NCI-H2227 (cell line): ENCODE measurements at regions not wholly inside any gene's neighbourhood (a gene's known extent, or its start where the extent isn't known, plus 50 kb on each side); places are given as distances from the start of the nearest gene placed in this dataset.
"Not testable (repeated sequence)": the region's sequence is repeated elsewhere in the genome, so short reads cannot be mapped to it uniquely, and the experiment has no call there.

Source experiments
- DNase-seq: peaks from one replicate; lab custom pipeline; 2025; ENCODE audit not compliant: unreplicated experiment; lab: John Stamatoyannopoulos, UW

DNA sequence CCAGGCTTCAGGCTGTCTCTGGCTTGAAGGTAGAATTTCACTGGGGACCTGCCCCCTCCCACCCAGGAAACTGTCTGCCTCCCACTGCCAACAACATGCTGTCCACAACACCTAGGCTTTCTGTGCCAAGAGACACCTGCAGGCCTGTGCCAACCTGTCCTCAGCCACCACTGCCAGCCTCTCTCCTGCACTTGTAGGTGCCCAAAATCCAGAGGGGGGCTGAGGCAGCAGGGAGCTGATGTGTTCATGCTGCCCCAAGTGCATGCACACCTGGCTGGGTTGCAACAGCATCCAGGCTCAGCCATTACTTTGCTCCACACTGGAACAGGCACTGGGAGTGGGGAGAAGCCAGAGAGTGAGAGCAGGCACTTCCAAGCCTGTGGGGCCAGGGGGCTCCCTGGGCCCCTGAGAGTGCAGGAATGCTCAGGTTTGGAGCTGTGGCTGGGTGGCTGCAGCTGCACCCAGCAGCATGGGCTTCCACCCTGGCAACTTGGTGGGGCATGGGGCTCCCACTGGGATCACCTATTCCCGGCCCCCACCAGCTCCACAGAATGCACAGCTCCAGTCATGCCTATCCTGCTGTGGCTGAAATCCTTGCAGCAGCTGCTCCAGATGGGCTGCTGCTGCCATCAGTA lies 218.1 kb upstream of the OBI1 start:
- DNase-seq, result no peak

DNA sequence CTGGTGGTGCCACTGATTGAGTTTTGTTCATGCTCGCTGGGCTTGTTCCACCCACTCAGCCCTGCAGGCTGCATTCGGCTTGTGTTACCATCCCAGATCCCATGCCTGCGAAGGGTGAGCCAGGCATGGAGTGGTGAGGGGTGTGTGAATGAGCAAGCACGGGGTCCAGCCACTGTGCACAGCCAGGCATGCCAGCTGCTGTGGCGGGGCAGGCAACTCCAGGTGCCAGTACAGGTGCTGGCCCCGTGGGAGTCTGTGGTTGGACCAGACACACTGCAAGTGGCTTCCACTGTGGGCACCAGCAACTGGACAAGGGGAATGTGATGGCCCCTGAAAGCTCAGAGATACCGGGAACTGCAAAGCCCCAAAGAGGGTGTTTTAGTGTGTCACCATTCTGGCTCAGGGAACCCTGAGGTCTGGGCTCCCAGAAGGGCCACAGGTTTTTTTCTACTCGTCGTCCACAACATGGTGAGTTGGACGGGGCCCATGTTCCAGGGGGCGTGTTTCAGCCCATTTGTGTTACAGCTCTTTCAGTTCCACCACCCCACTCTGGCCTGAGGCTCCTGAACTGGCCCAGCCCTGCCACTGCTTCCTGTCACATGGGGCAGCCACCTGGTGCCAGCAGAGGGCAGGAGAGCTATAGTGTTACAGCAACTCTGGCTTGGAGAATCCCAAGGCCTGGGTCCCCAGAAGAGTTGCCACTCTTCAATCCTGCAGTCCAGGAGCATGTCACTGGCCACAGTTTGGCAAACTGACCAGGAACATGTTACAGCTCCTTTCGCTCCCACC lies 217.0 kb upstream of the OBI1 start:
- no peak for DNase-seq

DNA sequence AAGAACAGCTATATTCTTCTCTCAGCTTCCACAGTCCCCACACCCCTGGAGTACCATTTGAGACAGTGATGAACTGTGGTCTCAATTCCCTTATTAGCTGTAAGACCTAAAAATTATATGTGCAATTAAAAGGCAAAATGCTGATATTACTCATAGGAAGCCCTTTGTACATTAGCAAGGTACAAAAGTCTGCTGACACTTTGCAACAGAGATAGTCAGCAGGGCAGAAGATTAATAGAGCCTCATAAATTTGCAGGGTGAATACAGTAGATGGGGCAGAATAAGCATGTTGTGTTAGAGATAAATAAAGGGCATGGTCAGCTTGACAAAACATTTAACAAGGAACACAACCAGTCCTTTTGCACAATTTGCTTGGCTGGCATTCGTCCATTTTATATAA lies 210.0 kb upstream of the OBI1 start:
- DNase-seq, result no peak

- no peak for DNase-seq
These were observed 208.7 kb upstream of the OBI1 start for GRCh38 chr13:78867655-78868054.

DNA sequence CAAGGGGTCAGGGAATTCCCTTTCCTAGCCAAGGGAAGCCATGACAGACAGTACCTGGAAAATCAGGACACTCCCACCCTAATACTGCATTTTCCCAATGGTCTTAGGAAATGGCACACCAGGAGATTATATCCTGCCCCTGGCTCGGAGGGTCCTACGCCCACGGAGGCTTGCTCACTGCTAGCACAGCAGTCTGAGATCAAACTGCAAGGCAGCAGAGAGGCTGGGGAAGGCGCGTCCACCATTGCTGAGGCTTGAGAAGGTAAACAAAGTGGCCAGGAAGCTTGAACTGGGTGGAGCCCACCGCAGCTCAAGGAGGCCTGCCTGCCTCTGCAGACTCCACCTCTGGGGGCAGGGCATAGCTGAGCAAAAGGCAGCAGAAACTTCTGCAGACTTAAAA lies 207.1 kb upstream of the OBI1 start:
- DNase-seq, result not testable (repeated sequence)

GRCh38 chr13:78862446-78862845 lies 203.5 kb upstream of the OBI1 start:
- no peak for DNase-seq

DNA sequence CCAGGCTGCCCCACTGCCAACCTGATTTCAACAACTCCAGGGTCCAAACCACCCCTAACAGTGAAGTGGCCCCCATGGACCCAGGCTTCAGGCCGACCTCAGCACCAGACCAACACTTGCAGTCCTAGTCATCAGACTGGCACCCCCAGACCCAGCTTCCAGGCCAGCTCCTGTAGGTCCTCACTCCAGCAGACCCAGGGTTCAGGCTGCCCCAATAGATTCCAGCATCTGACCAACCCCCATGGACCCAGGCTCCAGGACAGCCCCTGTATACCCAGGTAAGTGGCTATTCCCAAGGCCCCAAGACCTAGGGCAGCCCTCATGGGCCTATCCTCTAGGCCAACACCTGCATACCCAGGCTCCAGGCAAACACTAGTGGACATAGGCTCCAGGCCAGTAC lies 193.8 kb upstream of the OBI1 start:
- DNase-seq, result no peak

DNA sequence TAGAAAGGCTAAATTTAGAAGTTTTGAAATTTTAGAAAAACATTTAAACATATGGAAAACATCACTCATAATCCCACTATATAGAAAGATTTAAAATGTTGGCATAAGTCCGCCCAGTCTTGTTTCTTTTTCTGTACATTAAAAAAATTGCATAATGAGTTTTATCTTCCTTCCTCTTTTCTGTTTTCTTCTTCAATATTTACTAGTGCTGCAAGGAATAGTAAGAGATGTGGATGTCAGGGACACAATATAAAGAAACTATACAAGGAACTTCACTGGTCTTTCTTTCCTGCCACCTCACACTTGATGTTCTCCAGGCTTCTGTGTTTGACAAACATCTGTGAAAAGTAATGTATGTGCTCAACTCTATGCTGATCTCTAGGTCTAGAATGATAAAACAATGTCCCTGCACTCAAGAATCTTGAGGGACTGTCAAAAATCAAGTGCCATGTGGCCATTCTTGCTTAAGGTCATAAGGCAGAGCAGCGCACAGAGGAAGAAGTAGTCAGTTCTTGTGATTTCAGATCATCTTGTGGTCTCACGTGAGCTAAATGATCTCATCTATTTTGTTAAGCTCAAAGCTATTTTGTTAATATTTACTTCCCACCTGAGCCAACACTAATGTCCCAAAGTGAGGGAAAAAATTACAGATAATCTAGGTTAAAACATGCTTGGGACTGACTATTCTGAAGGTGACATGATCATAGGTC lies 186.9 kb upstream of the OBI1 start:
- DNase-seq, result no peak

DNA sequence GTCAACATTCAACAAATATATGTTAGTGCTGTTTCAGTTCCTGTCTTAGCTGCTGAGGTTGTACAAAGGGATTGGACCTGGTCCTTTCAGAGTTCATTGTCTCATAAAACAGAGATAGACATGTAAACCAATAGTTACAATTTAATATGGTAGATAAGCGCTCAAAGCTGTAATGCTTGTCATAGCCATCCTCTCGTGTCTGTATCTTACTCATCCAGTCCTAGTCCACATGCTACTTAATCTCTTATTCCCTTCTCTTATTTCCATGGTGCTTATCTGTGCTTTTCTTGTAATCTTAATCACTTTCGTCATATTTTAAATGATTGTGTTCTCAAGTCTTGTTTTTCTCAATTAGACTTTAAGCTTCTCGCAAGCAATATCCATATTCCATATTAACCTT lies 185.2 kb upstream of the OBI1 start:
- DNase-seq, result no peak

GRCh38 chr13:78841358-78841963 lies 182.5 kb upstream of the OBI1 start:
- no peak for DNase-seq

GRCh38 chr13:78836238-78836784 lies 177.4 kb upstream of the OBI1 start:
- DNase-seq, result no peak

GRCh38 chr13:78832461-78832860 lies 173.5 kb upstream of the OBI1 start:
- DNase-seq, result no peak

DNA sequence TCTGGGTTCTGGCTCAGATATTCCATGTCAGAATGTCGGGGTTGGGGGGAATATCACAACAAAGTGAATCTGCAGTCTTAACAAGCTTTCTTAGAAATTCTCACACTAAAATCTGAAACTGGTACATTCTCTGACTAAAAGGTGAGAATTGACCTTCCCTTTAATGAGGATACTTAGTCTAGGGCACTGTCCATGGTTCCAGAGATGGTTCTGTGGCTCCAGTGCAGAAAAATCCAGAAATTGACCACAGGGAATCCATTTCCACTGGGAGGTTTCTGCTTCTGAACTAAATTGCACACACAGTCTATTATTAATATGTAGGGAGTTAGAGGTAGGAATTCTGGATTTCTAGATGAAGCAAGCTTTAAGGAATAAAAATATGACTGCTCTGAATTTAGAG lies 171.6 kb upstream of the OBI1 start:
- no peak for DNase-seq

DNA sequence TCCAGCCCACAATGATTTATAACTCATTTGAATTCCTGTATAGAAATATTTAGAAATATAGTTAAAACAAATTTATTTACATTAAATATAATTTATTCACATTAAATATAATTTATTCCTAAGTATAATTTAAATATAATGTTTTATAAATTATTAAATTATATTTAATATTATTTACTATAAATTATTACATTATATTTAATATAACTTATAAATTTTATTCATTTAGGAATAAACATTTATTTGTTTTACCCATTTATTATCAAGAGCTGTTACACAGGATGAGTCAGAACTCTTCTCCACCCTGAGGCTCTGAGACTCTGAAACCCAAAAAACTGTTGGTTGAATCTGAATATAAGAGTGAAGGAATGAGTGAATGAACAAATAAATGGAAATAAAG lies 170.9 kb upstream of the OBI1 start:
- no peak for DNase-seq

- no peak for DNase-seq
These were observed 168.5 kb upstream of the OBI1 start for GRCh38 chr13:78827471-78827870.

DNA sequence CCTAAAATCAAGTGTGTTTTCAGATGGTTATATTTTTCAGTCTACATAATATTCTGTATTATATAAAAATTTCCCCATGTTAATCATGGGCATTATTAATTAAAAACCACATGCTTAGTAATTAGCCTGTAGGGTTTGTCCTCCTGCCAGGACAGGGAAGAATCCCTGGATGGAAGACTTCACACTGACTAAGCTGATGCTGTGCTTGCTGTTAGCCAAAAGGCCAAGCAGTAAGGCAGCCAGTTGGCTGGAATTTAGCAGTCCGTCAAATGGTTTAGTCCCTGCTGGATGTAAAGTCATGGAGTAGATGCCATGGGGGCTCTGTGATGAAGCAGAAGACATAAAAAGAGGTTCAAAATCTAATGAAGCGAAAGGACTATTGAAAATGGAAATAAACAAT lies 168.0 kb upstream of the OBI1 start:
- no peak for DNase-seq

DNA sequence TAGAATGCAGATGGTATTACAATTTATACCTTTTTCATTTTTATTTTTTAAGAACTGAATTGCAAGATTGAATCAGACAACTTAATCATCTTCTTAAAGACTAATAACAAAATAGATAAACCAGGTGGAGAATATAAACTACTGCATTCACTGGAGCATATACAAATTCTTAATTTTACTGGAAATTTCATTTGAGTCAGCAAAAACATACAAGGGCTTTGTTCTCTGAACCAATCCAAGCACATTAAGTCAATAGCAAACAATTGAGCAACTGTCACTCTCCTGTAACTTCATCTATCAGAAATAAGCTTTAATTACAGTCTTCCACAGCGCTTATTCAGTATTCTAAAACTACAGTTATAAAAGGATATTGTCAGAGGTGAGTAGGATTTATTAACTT lies 167.4 kb upstream of the OBI1 start:
- no peak for DNase-seq

DNA sequence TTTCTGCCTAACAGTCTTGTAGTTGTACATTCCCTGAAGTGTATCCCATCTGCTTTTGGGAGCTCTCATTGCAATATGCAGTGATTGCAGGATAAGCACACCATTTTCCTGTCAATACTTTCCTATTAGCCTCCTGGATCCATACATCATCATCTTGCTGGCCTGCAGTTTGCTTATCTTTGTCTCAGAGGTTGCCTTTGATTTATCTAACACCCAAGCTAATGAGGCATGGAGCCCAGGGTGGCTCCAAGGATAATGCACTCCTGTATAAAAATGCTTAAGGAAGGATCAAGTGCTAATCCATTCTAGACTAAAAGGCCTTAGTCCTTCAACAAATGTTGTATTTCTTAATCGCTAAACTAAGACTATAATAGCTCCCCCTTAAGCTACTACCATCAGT lies 161.6 kb upstream of the OBI1 start:
- DNase-seq, result no peak

- no peak for DNase-seq
These were observed 157.6 kb upstream of the OBI1 start for GRCh38 chr13:78816592-78816991.

- no peak for DNase-seq
These were observed 157.2 kb upstream of the OBI1 start for GRCh38 chr13:78816154-78816553.

DNA sequence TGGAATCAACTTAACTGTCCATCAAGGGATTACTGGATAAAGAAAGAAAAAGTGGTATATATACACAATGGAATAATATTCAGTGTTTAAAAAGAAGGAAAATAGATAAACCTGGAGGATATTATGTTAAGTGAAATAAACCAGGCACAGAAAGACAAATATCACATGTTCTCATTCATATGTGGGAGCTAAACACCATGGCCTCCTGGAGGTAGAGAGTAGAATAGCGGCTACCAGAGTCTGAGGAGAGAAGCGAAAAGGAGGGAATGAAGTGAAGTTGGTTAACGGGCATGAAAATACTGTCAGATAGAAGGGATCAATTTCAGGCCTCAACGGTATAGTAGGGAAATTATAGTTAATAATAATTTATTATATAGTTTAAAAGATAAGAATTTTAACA lies 147.5 kb upstream of the OBI1 start:
- no peak for DNase-seq

GRCh38 chr13:78802912-78803311 lies 144.0 kb upstream of the OBI1 start:
- DNase-seq, result no peak
